ENCODE measurements at regions not wholly inside any gene's neighbourhood (a gene's known extent, or its start where the extent isn't known, plus 50 kb on each side); places are given as distances from the start of the nearest gene placed in this dataset.

DNA sequence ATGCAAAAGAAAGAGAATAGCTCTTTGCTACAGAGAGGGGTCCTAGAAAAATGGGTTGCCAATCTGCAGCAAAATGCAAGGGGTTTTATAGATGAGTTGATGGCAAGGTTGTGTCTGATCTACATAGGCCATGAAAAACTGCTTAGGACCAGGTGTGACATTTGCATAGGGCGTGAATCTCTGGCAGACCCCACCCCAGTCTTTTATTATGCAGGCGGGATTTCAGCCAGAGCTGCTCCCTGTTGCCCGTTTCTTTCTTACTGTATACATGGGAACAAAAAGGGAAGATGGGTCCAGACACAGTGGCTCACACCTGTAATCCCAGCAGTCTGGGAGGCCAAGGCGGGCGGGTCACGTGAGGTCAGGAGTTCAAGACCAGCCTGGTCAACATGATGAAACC is 286.4 kb upstream of the LRRTM4 start:
- H3K36me3 ChIP-seq (ENCODE audit: control insufficient read depth in 2 of 2, insufficient read depth in 1 of 2, low read length in 2 of 2), result no peaks in the 10 kb centered on the region

DNA sequence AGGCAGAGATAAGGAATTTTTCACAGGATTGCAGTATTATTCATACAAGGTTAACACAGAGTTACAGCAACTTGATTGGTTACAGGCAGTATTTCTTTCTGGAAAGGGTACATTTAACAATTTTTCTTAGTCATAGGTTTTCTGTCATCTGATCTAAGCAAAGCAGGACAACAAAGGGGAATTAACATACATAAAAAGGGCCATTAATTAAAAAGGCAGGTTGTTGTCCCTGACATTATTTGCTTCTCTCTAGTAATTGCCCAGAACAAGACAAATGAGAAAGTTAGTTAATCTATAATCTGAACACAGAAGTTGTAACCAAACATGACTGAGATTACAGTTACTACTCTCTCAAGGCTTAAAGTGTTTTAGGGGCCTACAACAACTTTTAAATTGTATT is 291.4 kb upstream of the LRRTM4 start:
- TF ChIP-seq, protein P1, sequence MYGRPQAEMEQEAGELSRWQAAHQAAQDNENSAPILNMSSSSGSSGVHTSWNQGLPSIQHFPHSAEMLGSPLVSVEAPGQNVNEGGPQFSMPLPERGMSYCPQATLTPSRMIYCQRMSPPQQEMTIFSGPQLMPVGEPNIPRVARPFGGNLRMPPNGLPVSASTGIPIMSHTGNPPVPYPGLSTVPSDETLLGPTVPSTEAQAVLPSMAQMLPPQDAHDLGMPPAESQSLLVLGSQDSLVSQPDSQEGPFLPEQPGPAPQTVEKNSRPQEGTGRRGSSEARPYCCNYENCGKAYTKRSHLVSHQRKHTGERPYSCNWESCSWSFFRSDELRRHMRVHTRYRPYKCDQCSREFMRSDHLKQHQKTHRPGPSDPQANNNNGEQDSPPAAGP (tag by site-specific recombination; IDR thresholded peaks at IDR 0.05), result no peak
- TF ChIP-seq ZNF792 (tag by site-specific recombination; IDR thresholded peaks at IDR 0.05), result no peak
- ChIA-PET CTCF (no interaction called here), POLR2A (no interaction called here)
- Histone ChIP-seq H3K4me3 (ENCODE audit: low read depth, low read length) (no peak overlapping the region), H3K27ac (ENCODE audit: extremely low read depth, low read depth, low read length) (no peak overlapping the region), H3K9me3 (ENCODE audit: control insufficient read depth, insufficient read depth, low read depth, low read length) (no peaks in the 10 kb centered on the region), H3K4me1 (ENCODE audit: control insufficient read depth, insufficient read depth, low read length) (no peaks in the 10 kb centered on the region), H3K36me3 (ENCODE audit: control insufficient read depth in 2 of 2, insufficient read depth in 1 of 2, low read length in 2 of 2) (no peaks in the 10 kb centered on the region)

More for the DNA sequence above, 286.4 kb upstream of the LRRTM4 start:
- TF ChIP-seq ZNF530 (tag by site-specific recombination; IDR thresholded peaks at IDR 0.05; ENCODE audit: low read depth) (no peak), ZNF2 (tag by site-specific recombination; IDR thresholded peaks at IDR 0.05) (no peak), KLF8 (tag by site-specific recombination; IDR thresholded peaks at IDR 0.05) (no peak), SETDB1 (IDR thresholded peaks at IDR 0.05; ENCODE audit: insufficient read length, low read length) (no peak), ZNF777 (tag by site-specific recombination; IDR thresholded peaks at IDR 0.05; ENCODE audit: borderline replicate concordance) (no peak), RBAK (tag by site-specific recombination; IDR thresholded peaks at IDR 0.05) (no peak), ZNF121 (tag by site-specific recombination; IDR thresholded peaks at IDR 0.05) (no peak), ZIC2 (tag by site-specific recombination; IDR thresholded peaks at IDR 0.05) (no peak), YY2 (tag by site-specific recombination; IDR thresholded peaks at IDR 0.05) (no peak), ZNF747 (tag by site-specific recombination; IDR thresholded peaks at IDR 0.05) (no peak), ZNF146 (tag by site-specific recombination; IDR thresholded peaks at IDR 0.05) (no peak), ZNF157 (tag by site-specific recombination; IDR thresholded peaks at IDR 0.05) (no peak), ZNF664 (tag by site-specific recombination; IDR thresholded peaks at IDR 0.05) (no peak), PRDM1 (tag by site-specific recombination; IDR thresholded peaks at IDR 0.05) (no peak), ZXDB (tag by site-specific recombination; IDR thresholded peaks at IDR 0.05) (no peak)
- TF ChIP-seq, protein P2, sequence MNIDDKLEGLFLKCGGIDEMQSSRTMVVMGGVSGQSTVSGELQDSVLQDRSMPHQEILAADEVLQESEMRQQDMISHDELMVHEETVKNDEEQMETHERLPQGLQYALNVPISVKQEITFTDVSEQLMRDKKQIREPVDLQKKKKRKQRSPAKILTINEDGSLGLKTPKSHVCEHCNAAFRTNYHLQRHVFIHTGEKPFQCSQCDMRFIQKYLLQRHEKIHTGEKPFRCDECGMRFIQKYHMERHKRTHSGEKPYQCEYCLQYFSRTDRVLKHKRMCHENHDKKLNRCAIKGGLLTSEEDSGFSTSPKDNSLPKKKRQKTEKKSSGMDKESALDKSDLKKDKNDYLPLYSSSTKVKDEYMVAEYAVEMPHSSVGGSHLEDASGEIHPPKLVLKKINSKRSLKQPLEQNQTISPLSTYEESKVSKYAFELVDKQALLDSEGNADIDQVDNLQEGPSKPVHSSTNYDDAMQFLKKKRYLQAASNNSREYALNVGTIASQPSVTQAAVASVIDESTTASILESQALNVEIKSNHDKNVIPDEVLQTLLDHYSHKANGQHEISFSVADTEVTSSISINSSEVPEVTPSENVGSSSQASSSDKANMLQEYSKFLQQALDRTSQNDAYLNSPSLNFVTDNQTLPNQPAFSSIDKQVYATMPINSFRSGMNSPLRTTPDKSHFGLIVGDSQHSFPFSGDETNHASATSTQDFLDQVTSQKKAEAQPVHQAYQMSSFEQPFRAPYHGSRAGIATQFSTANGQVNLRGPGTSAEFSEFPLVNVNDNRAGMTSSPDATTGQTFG (tag by site-specific recombination; IDR thresholded peaks at IDR 0.05; ENCODE audit: borderline replicate concordance), result no peak
- TF ChIP-seq, protein P3, sequence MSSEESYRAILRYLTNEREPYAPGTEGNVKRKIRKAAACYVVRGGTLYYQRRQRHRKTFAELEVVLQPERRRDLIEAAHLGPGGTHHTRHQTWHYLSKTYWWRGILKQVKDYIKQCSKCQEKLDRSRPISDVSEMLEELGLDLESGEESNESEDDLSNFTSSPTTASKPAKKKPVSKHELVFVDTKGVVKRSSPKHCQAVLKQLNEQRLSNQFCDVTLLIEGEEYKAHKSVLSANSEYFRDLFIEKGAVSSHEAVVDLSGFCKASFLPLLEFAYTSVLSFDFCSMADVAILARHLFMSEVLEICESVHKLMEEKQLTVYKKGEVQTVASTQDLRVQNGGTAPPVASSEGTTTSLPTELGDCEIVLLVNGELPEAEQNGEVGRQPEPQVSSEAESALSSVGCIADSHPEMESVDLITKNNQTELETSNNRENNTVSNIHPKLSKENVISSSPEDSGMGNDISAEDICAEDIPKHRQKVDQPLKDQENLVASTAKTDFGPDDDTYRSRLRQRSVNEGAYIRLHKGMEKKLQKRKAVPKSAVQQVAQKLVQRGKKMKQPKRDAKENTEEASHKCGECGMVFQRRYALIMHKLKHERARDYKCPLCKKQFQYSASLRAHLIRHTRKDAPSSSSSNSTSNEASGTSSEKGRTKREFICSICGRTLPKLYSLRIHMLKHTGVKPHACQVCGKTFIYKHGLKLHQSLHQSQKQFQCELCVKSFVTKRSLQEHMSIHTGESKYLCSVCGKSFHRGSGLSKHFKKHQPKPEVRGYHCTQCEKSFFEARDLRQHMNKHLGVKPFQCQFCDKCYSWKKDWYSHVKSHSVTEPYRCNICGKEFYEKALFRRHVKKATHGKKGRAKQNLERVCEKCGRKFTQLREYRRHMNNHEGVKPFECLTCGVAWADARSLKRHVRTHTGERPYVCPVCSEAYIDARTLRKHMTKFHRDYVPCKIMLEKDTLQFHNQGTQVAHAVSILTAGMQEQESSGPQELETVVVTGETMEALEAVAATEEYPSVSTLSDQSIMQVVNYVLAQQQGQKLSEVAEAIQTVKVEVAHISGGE (tag by site-specific recombination; conservative IDR thresholded peaks at IDR 0.05; ENCODE audit: low read depth), result no peak
- ChIA-PET POLR2A (no interaction called here), CTCF (no interaction called here)
- H3K4me1 ChIP-seq (ENCODE audit: control insufficient read depth, insufficient read depth, low read length), result no peaks in the 10 kb centered on the region
- no peaks in the 10 kb centered on the region for H3K9me3 ChIP-seq (ENCODE audit: control insufficient read depth, insufficient read depth, low read depth, low read length)
- no peak overlapping the region for H3K4me3 ChIP-seq (ENCODE audit: low read depth, low read length)
- no peak overlapping the region for H3K27ac ChIP-seq (ENCODE audit: extremely low read depth, low read depth, low read length)

All from HEK293 (cell line).